ENCODE measurements at regions not wholly inside any gene's neighbourhood (a gene's known extent, or its start where the extent isn't known, plus 50 kb on each side); places are given as distances from the start of the nearest gene placed in this dataset.
"Not testable (repeated sequence)": the region's sequence is repeated elsewhere in the genome, so short reads cannot be mapped to it uniquely, and the experiment has no call there.

DNA sequence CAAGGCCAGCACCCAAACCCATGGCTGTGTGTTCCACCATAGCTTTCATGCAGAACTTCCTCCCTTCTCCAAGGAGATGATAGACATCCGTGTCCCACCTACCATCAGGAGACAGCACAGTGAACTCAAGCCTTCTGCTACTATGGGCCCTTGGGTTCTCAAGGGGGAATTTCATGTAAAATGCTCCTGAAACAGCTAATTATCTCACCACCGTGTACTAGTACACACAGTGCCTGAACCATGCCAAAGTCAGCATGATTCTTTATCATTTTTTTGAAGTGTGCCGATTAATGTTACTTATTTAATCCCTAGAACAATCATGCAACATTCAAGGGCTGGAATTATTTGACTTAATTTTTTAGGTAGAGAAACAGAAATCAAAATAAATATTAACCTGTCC is 53.9 kb upstream of the FCGR1A start:
- TF ChIP-seq, protein P1, sequence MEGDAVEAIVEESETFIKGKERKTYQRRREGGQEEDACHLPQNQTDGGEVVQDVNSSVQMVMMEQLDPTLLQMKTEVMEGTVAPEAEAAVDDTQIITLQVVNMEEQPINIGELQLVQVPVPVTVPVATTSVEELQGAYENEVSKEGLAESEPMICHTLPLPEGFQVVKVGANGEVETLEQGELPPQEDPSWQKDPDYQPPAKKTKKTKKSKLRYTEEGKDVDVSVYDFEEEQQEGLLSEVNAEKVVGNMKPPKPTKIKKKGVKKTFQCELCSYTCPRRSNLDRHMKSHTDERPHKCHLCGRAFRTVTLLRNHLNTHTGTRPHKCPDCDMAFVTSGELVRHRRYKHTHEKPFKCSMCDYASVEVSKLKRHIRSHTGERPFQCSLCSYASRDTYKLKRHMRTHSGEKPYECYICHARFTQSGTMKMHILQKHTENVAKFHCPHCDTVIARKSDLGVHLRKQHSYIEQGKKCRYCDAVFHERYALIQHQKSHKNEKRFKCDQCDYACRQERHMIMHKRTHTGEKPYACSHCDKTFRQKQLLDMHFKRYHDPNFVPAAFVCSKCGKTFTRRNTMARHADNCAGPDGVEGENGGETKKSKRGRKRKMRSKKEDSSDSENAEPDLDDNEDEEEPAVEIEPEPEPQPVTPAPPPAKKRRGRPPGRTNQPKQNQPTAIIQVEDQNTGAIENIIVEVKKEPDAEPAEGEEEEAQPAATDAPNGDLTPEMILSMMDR (IDR thresholded peaks at IDR 0.05) = not testable (repeated sequence)
- TF ChIP-seq ZFX (IDR thresholded peaks at IDR 0.05; ENCODE audit: borderline replicate concordance) = not testable (repeated sequence)
